C4-2B (cell line): ENCODE measurements at regions not wholly inside any gene's neighbourhood (a gene's known extent, or its start where the extent isn't known, plus 50 kb on each side); places are given as distances from the start of the nearest gene placed in this dataset.

ENCODE experiments used
- CTCF ChIP-seq: fragments of 450-650 bp; conservative IDR thresholded peaks from 2 replicates; pipeline ENCODE4 v1.5.1; 2017; ENCODE audit warnings: mild to moderate bottlenecking
- ZFX ChIP-seq: fragments of 450-650 bp; IDR thresholded peaks from 2 replicates; pipeline ENCODE4 v1.6.1; 2017

GRCh38 chr11:29809121-29809520, 207.7 kb downstream of the KCNA4 start:
- no peak for TF ChIP-seq CTCF
- no peak for TF ChIP-seq ZFX
